ENCODE measurements at regions not wholly inside any gene's neighbourhood (a gene's known extent, or its start where the extent isn't known, plus 50 kb on each side); places are given as distances from the start of the nearest gene placed in this dataset.
"Not testable (repeated sequence)": the region's sequence is repeated elsewhere in the genome, so short reads cannot be mapped to it uniquely, and the experiment has no call there.

GRCh38 chr7:12839508-12840153 lies 152.2 kb downstream of the ARL4A start:
- DNase-seq (ENCODE audit: low read depth) = no peak
- TF ChIP-seq CTCF (conservative IDR thresholded peaks at IDR 0.05; ENCODE audit: low read length) = no peak
- H3K4me3 ChIP-seq (ENCODE audit: low read length) = no peak overlapping the region

- H3K4me3 ChIP-seq (ENCODE audit: low read length); DNase-seq (ENCODE audit: low read depth): not testable (repeated sequence)
These were observed 157.3 kb downstream of the ARL4A start for GRCh38 chr7:12844732-12845131.

- no peak overlapping the region for H3K4me3 ChIP-seq (ENCODE audit: low read length)
- no peak for TF ChIP-seq CTCF (conservative IDR thresholded peaks at IDR 0.05; ENCODE audit: low read length)
- DNase-seq (ENCODE audit: low read depth) = no peak
These were observed 159.6 kb downstream of the ARL4A start for GRCh38 chr7:12847001-12847400.

GRCh38 chr7:12851142-12851541 lies 163.7 kb downstream of the ARL4A start:
- H3K4me3 ChIP-seq (ENCODE audit: low read length) = no peak overlapping the region
- DNase-seq (ENCODE audit: low read depth) = no peak
- no peak for TF ChIP-seq CTCF (conservative IDR thresholded peaks at IDR 0.05; ENCODE audit: low read length)

GRCh38 chr7:12851841-12852240 lies 164.4 kb downstream of the ARL4A start:
- DNase-seq (ENCODE audit: low read depth) = no peak
- no peak overlapping the region for H3K4me3 ChIP-seq (ENCODE audit: low read length)
- no peak for TF ChIP-seq CTCF (conservative IDR thresholded peaks at IDR 0.05; ENCODE audit: low read length)

- no peak for TF ChIP-seq CTCF (conservative IDR thresholded peaks at IDR 0.05; ENCODE audit: low read length)
- DNase-seq (ENCODE audit: low read depth) = no peak
- no peak overlapping the region for H3K4me3 ChIP-seq (ENCODE audit: low read length)
These were observed 167.6 kb downstream of the ARL4A start for GRCh38 chr7:12855036-12855435.

- no peak for TF ChIP-seq CTCF (conservative IDR thresholded peaks at IDR 0.05; ENCODE audit: low read length)
- no peak overlapping the region for H3K4me3 ChIP-seq (ENCODE audit: low read length)
- DNase-seq (ENCODE audit: low read depth) = no peak
These were observed 172.3 kb downstream of the ARL4A start for GRCh38 chr7:12859761-12860160.

- DNase-seq (ENCODE audit: low read depth) = no peak
- H3K4me3 ChIP-seq (ENCODE audit: low read length) = no peak overlapping the region
- no peak for TF ChIP-seq CTCF (conservative IDR thresholded peaks at IDR 0.05; ENCODE audit: low read length)
These were observed 173.6 kb downstream of the ARL4A start for GRCh38 chr7:12861070-12861469.

Data from AG10803 (cell line).